HG02588 (cell line): ENCODE measurements at regions not wholly inside any gene's neighbourhood (a gene's known extent, or its start where the extent isn't known, plus 50 kb on each side); places are given as distances from the start of the nearest gene placed in this dataset.

Experiments used
- ATAC-seq: cut with Tn5 transposase; IDR thresholded peaks from one replicate; pipeline ENCODE4 v1.9.1; 2021; ENCODE audit warnings: mild to moderate bottlenecking, moderate library complexity; ENCODE audit not compliant: unreplicated experiment

DNA sequence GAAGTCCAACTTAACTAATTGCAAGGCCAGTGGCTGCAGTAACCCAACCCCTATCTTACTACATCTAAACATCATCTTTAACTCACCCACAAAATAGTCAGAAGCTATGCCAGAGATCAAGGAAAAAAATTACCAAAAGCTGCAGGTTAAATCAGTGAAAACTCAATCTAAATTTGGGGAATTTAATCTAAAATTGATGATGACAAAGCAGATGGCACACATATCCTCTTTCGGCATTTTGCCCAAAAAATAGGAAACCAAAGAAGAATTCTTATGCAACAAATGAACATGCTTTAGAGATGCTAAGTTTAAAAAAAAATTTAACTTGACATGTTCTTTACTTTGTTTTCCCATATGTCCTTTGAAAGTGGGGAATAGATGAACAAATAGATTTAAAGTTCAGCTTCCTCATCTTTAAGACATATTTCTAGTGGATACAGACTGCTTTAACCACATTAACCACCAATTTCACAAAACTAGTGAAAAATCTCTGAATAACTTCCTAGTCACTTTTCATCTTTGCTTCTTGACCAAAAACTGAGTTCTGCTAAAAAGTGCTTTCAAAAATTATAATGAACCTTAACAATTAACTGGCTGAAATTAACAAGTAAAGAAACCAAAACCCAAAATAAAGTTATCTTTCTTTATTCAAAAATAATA, 74.3 kb upstream of the CCDC150 start:
- no peak for ATAC-seq

DNA sequence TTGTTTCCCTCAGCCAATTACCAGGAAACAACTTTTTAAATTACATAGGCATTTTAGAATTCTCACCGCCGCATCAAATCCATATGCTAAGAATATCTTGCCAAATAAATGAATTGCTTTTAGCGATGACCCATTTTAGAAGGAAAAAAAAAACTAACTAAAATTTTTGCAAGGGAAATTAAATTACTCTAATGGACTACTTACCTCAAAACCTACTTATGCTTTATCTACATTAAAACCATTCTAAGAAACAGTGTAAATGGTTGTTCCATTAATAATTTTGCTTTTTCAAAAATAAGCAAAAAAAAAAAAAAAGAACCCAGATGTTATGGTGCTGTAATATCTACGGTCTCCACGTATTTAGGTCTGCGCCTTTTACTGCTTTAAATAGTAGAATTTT, 73.5 kb upstream of the CCDC150 start:
- ATAC-seq, result no peak

DNA sequence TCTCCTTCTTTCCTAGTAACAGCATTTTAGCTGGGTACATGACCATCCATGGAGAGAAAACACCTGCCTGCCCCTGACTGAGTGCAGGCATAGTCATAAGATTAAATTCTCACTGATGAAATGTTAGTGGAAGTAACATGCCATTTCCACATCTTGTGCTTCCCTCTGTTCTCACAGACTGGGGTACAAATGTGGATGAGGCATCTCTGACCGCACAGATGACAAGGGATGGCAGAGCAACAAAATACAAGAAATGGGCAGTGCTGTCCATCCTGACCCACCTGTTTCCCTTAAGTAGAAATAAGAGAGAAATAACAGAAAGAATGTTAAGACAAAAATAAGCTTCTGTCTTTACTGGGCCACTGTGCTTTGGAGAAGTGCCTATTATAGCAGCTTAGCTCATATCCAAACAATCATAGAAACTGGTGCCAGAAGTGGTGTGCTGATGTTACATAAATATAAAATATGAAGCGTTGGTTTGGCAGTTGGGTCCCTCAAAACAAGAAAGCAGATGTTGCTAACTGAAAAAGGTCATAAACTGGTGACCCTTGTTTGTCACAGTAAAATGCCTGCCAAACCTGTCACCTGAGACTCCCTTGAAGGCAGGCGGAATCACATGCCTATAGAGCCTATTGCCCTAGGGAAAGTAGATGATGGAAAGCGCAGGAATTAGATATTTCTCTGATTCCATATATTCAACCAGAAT, 72.4 kb upstream of the CCDC150 start:
- ATAC-seq, result no peak

DNA sequence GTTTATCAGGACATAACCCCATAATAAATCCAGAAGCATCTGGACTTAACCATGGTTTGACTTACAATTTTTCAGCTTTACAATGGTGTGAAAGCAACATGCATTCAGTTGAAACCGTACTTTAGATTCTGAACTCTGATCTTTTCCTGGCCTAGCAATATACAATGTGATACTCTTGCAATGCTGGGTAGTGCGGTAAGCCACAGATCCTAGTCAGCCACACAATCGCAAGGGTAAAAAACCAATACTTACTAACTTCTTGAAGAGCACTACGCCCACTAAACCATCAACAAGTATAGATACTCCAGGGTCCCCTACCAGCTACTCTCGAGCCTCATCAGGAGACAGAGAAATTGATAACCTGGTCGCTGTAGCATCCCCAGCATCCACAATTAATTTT, 71.0 kb upstream of the CCDC150 start:
- no peak for ATAC-seq

DNA sequence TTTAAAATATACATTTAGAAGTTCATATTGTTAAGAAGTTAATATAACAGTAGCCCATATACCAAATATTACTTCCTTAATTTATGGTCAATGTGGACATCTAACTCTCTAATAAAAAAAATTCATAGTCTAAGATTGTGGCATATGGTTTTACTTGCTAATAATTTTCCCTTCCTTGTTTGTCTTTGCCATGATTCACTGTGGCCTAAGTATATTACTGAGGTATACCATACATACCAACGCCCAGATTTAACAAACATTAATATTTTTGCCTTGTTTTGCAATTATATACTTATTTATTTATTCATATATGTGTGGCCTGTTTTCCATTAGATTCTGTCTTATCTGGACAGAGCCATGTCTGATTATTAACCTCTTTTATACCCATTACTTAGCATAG, 54.6 kb upstream of the CCDC150 start:
- no peak for ATAC-seq

DNA sequence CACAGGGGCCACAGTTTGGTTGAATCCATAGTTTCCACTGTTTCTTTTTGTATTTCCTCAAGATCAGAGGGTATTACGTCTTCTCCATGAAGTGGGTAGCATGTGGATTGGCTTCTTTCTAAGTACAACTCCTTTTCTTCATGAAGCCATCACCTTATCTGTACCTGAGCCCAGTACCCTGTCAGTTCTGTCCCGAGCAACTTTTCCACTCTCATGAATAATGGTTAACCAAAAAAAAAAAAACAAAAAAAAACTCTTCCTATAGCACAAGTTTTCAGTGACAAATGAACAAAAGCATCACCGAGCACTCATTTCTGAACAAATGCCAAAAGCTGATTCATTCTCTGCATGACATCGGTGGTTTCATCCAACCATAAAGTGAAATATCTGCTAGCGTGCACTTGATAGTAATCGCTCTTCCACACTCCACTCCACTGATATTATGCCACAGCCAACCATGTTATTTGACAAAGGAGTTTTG, 53.0 kb upstream of the CCDC150 start:
- ATAC-seq, result no peak

DNA sequence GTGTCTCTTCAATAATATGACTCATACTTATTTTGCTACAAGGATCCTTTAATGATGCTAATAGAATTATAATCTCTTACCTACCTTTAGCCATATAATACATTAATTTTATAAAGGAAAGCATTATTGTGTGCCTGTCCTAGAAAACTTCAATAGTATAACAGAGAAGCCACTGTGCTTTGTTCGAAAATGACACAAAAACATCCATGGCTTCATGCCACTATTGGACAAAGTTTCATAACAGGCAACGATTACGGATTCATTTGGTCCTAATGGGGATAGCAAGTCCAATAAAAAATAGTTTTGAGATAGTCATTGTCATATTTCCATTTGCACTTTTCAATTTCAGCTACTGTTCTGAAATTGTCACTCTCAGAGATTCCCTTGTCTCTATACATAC, 52.5 kb upstream of the CCDC150 start:
- ATAC-seq, result no peak

DNA sequence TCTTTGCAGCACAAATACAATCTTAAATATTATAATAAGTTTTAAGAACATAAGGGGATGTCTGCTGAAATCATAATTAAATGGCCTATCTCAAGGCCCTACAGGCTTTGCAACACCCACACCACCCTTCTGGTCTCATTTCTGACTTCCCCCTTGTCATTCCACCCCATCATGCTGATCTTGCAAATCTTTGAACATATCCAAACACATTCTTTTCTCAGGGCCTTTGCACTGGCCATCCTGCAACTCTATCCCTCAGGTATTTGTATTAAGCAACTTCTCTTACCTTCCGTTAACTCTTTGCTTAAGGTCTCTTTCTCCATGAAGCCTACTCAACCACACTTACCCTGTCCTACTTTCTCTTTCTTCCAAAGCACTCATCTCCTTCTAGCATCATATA, 51.8 kb upstream of the CCDC150 start:
- no peak for ATAC-seq

DNA sequence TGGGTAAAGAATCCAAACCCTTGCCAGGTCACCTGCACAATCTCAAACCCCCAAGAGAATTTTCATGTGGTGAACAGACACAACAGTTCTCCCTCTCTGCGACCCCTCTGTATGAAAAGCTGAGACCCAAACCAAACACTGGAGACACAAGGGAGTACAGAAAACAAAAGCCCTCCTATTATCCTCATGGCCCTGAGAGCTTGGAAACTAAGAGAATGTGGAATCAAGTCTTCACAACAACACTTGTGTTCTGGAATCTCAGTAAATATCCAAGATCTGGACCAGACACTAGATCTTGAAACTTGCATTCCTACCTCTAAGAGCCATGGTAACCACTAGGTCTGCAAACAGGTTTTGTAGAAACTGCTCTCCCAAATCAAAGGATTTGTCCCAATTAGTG, 50.1 kb upstream of the CCDC150 start:
- ATAC-seq, result no peak
